Nephron progenitor cell (in vitro differentiated cells): ENCODE measurements at regions not wholly inside any gene's neighbourhood (a gene's known extent, or its start where the extent isn't known, plus 50 kb on each side); places are given as distances from the start of the nearest gene placed in this dataset.
A peak's percentile ranks its signal among the peaks of the same experiment; 100 is the strongest.

Experiments used
- DNase-seq: peaks from one replicate; pipeline ENCODE4 v3.0.0; 2021
- H3K27ac Mint-ChIP-seq: 2 replicates; pipeline ENCODE4 v1.8.0; 2021; ENCODE audit warnings: mild to moderate bottlenecking, moderate library complexity, mixed read lengths
- H3K27me3 Mint-ChIP-seq: 2 replicates; pipeline ENCODE4 v1.8.0; 2021; ENCODE audit warnings: mild to moderate bottlenecking, low read depth, mixed read lengths; ENCODE audit not compliant: poor library complexity
- H3K36me3 Mint-ChIP-seq: 2 replicates; pipeline ENCODE4 v1.8.0; 2021; ENCODE audit warnings: low read depth, mixed read lengths
- H3K4me1 Mint-ChIP-seq: 2 replicates; pipeline ENCODE4 v1.8.0; 2021; ENCODE audit warnings: mixed read lengths
- H3K4me3 Mint-ChIP-seq: 2 replicates; pipeline ENCODE4 v1.8.0; 2021; ENCODE audit warnings: mild to moderate bottlenecking, moderate library complexity, mixed read lengths
- H3K9me3 Mint-ChIP-seq: 2 replicates; pipeline ENCODE4 v1.8.0; 2021; ENCODE audit warnings: mild to moderate bottlenecking, moderate library complexity, mixed read lengths
- TF ChIP-seq, protein P1 (sequence below): fragments of 200-600 bp; sonication (generic); IDR thresholded peaks from 2 replicates; pipeline ENCODE4 v1.5.0; 2021; ENCODE audit warnings: antibody characterized with exemption

DNA sequence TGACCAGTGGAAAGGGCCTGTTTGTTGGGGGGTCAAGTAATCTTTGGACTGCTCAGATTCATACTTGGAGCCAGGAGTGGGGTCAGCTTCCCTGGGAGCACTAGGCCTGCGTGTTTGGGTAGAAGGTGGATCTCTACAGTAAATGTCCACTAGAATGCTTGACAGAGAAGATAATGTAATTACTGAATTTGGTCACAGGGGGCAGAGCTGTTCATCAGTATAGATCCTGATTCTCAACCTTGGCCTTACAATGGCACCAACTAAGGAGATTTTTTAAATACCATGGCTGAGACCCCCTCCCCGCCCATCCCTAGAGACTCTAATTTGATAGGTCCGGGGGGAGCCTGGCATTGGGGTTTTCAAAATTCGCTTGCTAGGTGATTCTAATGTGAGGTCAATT, 217.5 kb upstream of the PLXNA2 start:
- Mint-ChIP-seq H3K27ac (no peak overlapping the region), H3K9me3 (no peaks in the 10 kb centered on the region), H3K4me1 (no peaks in the 10 kb centered on the region), H3K36me3 (no peaks in the 10 kb centered on the region), H3K4me3 (no peak overlapping the region), H3K27me3 (peaks cover 7% of the 10 kb centered on the region)
- TF ChIP-seq, protein P1, sequence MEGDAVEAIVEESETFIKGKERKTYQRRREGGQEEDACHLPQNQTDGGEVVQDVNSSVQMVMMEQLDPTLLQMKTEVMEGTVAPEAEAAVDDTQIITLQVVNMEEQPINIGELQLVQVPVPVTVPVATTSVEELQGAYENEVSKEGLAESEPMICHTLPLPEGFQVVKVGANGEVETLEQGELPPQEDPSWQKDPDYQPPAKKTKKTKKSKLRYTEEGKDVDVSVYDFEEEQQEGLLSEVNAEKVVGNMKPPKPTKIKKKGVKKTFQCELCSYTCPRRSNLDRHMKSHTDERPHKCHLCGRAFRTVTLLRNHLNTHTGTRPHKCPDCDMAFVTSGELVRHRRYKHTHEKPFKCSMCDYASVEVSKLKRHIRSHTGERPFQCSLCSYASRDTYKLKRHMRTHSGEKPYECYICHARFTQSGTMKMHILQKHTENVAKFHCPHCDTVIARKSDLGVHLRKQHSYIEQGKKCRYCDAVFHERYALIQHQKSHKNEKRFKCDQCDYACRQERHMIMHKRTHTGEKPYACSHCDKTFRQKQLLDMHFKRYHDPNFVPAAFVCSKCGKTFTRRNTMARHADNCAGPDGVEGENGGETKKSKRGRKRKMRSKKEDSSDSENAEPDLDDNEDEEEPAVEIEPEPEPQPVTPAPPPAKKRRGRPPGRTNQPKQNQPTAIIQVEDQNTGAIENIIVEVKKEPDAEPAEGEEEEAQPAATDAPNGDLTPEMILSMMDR = peak; percentile 15
- no peak for DNase-seq

DNA sequence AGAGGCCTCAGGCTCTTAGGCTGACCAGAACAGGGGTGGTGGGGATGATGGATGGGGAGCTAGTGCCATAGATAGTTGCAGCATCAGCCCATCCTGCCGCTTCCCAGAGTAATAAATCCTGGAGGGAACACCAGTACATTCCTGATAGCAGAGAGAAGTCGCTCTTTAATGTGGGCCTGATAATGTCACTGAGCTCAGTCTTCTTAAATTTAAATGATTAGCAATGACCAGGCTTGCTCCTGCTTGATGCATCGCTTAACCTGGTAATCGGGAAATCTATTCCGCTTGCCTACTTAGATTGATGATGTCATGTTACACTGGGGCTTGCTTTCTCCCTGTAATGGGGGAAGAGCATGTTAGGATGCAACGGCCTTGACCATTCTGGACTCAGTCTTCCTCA, 218.6 kb upstream of the PLXNA2 start:
- Mint-ChIP-seq H3K27ac (no peak overlapping the region), H3K9me3 (no peaks in the 10 kb centered on the region), H3K36me3 (no peaks in the 10 kb centered on the region), H3K4me3 (no peak overlapping the region), H3K27me3 (peaks cover 16% of the 10 kb centered on the region), H3K4me1 (peaks cover 6% of the 10 kb centered on the region)
- TF ChIP-seq, protein P1 = no peak
- no peak for DNase-seq

DNA sequence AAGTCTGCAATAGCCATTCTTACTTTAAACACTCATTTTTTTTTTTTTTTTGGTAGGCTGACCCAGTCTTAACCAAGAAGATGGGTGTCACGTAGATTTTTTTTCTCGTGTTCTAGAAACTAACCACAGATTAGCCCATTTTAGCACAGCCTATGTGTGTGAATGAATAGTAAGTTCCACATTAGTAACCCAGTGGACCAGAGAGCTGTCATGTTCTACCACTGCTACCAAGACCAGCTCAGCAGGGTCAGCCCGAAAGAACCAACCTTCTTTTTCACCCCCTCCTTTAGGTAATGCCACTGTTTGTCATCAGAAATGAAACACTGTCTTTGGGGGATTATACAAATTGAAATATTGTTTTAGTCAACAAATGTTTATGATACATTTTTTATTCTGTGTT, 221.1 kb upstream of the PLXNA2 start:
- Mint-ChIP-seq H3K9me3 (no peaks in the 10 kb centered on the region), H3K4me1 (peaks cover 6% of the 10 kb centered on the region), H3K27ac (no peak overlapping the region), H3K36me3 (no peaks in the 10 kb centered on the region), H3K4me3 (no peak overlapping the region), H3K27me3 (peaks cover 17% of the 10 kb centered on the region)
- TF ChIP-seq, protein P1 = no peak
- DNase-seq = no peak

DNA sequence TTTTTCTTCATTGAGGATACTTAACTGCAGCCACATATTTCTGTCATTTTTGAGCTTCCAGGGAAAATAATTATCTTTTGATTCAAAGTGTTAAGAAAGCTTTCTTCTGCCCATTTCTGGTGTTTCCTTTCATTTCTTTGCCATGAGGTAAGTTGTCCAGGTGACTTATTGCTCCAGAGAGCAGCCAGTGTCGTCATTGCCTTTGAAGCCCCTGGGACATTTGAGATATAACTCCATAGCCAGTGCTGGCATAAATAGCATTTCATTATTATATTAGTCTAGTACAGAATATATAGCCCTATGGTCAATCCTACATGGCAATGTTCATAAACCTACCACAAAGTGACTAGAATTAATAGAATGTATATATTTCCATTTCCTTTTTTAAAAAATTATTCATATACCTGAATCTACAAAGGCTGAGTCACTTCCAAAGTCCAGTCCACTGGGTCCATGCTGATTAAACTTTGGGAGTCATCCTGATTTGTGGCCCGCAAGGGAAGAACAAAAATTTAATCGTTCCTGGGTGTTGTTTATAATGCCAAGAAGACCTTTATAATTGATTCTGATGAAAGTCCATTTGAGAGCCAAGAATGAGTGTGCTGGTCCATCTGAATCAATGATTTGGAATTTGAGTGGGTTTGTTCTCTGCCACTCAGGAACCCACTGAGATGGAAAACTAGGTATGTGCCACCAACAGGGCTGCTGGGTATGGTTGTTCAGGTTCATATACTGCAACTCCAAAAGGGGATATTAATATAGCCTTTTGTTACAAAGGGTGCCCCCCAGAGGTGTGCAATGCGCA, 221.8 kb upstream of the PLXNA2 start:
- Mint-ChIP-seq H3K4me1 (peaks cover 6% of the 10 kb centered on the region), H3K27me3 (peaks cover 17% of the 10 kb centered on the region), H3K27ac (no peak overlapping the region), H3K9me3 (no peaks in the 10 kb centered on the region), H3K36me3 (no peaks in the 10 kb centered on the region), H3K4me3 (no peak overlapping the region)
- DNase-seq = no peak
- TF ChIP-seq, protein P1 = no peak

DNA sequence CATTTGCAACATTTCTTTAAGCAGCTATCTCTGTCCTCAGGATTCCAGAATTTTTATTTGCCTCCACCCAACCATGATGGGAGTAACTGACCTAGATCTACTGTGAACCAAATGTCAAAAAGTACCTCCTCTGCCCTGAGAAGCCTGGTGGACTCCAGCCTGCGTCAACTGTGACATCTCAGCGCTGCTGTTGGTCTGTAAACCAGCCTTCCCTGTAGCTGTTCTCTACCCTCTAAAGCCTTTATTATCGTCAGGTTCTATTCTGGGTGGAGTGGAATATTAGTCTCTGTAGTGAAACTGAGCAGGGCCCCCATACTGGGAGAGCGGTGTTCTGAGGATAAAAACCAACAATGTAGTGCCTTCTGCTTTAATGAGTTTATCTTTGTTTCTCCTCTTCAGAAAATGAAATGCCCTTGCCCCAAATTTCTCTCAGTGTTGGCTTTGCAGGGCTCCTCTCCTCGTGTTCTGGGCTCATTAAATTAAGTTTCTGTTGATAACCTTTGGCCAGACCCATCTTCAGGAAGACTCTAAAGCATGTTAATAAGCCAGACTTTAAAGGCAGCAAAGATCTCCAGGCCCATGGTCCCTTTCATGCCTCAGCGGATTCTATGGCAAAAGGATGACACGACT, 223.1 kb upstream of the PLXNA2 start:
- peaks cover 17% of the 10 kb centered on the region for H3K27me3 Mint-ChIP-seq
- H3K4me1 Mint-ChIP-seq = peaks cover 6% of the 10 kb centered on the region

More for the DNA sequence above, 223.1 kb upstream of the PLXNA2 start:
- H3K27ac Mint-ChIP-seq = no peak overlapping the region
- H3K36me3 Mint-ChIP-seq = no peaks in the 10 kb centered on the region
- no peak for DNase-seq
- no peaks in the 10 kb centered on the region for H3K9me3 Mint-ChIP-seq
- TF ChIP-seq, protein P1 = no peak
- H3K4me3 Mint-ChIP-seq = no peak overlapping the region
